Heart left ventricle (tissue), 16 donors: ENCODE measurements at regions not wholly inside any gene's neighbourhood (a gene's known extent, or its start where the extent isn't known, plus 50 kb on each side); places are given as distances from the start of the nearest gene placed in this dataset.

Experiments used
- ATAC-seq, 4 donors: fragments of 200-7000 bp; cut with Tn5 transposase; one replicate each; pipeline ENCODE4 v1.9.1; 2020 to 2022; ENCODE audit warnings: moderate library complexity in 4 of 4, mild to moderate bottlenecking in 3 of 4, moderate number of reproducible peaks in 1 of 4
- DNase-seq, 5 donors: peaks; one replicate each; pipeline ENCODE4 v3.0.0-alpha.2; 2020
- H3K27ac ChIP-seq, 12 donors: fragments of 200-600 bp; sonication (generic) in 4 of 12; one replicate each; pipeline versions ENCODE4 v1.5.0 to v1.8.0; 2016 to 2022; ENCODE audit warnings: mild to moderate bottlenecking in 2 of 12
- H3K27me3 ChIP-seq, 9 donors: fragments of 200-600 bp; sonication (generic) in 2 of 9; one replicate each; pipeline versions ENCODE4 v1.5.1 to v1.8.0; 2016 to 2022; ENCODE audit warnings: mild to moderate bottlenecking in 3 of 9
- H3K36me3 ChIP-seq, 9 donors: fragments of 200-600 bp; sonication (generic) in 2 of 9; one replicate each; pipeline versions ENCODE4 v1.5.0 to v1.8.0; 2018 to 2022; ENCODE audit warnings: mild to moderate bottlenecking in 2 of 9
- H3K4me1 ChIP-seq, 12 donors: fragments of 200-600 bp; sonication (generic) in 4 of 12; one replicate each; pipeline versions ENCODE4 v1.5.0 to v1.8.0; 2016 to 2022; ENCODE audit warnings: mild to moderate bottlenecking in 3 of 12
- H3K4me3 ChIP-seq, 12 donors: fragments of 200-600 bp; sonication (generic) in 4 of 12; one replicate each; pipeline versions ENCODE4 v1.5.0 to v1.8.0; 2017 to 2022; ENCODE audit warnings: mild to moderate bottlenecking in 9 of 12, moderate library complexity in 4 of 12
- H3K9me3 ChIP-seq, 12 donors: fragments of 200-600 bp; sonication (generic) in 4 of 12; one replicate each; pipeline versions ENCODE4 v1.5.0 to v1.8.0; 2016 to 2022; ENCODE audit warnings: mild to moderate bottlenecking in 1 of 12
- POLR2A ChIP-seq, 2 donors: fragments of 450-650 bp; IDR thresholded peaks; one replicate each; pipeline ENCODE4 v1.6.1; 2017; ENCODE audit warnings: antibody characterized with exemption in 2 of 2, mild to moderate bottlenecking in 2 of 2, moderate library complexity in 2 of 2
- WGBS, 4 donors: extraction: QIAGEN DNeasy Blood & Tissue Kit in 2 of 4; methylation state at CpG; one replicate each; pipeline versions ENCODE4 v1.1.5 to v1.1.7; 2013 to 2018; 5-methylcytosine and 5-hydroxymethylcytosine counted together
- intact Hi-C, 10 donors: fragments of 100-400 bp; cut with DNase I; formaldehyde crosslinking; loops; one replicate each; pipeline versions ENCODE4 v1.11.1 to v1.14.2; 2022
- TF ChIP-seq, protein P1 (sequence below), 12 donors: fragments of 200-600 bp; sonication (generic) in 4 of 12; IDR thresholded peaks; one replicate each; pipeline versions ENCODE4 v1.5.0 to v1.8.0; 2018 to 2022; ENCODE audit warnings: antibody characterized with exemption in 12 of 12, mild to moderate bottlenecking in 5 of 12
- donor health status: ischemic (EF 13 %, LVEDD 7.1; RV severe dilation, severe dysfunction).
- donor health status: healthy with polysubstance abuse.
- donor health status: DM: no; HTN: yes; CAD: no.
- donor health status: DM: no; HTN: no; CAD: no.
- donor health status: ischemic (EF 25% LVEDD 6.9; RV normal size, moderate dysfunction).
- donor health status: ischemic (EF 25% LVEDD 5.7; RV mildly dilated, moderate dysfunction).
- donor health status: healthy.
- donor health status: DM: yes; HTN: yes; CAD: no.
- donor health status: ischemic (EF 35%, LVEDD 5.7; RV mildly dilated, moderate dysfunction).
- donor health status: nonischemic (EF 11% LVEDD 7.7; RV severe dilation, severe dysfunction).
- donor health status: DM: yes; HTN: yes; CAD: no.
- donor health status: PGD.
- donor health status: ischemic (EF 29% LVEDD 5.4; RV normal size, mild dysfunction).
- donor health status: nonischemic (EF 23%, LVEDD 6.1; RV moderate dilation, normal function).

DNA sequence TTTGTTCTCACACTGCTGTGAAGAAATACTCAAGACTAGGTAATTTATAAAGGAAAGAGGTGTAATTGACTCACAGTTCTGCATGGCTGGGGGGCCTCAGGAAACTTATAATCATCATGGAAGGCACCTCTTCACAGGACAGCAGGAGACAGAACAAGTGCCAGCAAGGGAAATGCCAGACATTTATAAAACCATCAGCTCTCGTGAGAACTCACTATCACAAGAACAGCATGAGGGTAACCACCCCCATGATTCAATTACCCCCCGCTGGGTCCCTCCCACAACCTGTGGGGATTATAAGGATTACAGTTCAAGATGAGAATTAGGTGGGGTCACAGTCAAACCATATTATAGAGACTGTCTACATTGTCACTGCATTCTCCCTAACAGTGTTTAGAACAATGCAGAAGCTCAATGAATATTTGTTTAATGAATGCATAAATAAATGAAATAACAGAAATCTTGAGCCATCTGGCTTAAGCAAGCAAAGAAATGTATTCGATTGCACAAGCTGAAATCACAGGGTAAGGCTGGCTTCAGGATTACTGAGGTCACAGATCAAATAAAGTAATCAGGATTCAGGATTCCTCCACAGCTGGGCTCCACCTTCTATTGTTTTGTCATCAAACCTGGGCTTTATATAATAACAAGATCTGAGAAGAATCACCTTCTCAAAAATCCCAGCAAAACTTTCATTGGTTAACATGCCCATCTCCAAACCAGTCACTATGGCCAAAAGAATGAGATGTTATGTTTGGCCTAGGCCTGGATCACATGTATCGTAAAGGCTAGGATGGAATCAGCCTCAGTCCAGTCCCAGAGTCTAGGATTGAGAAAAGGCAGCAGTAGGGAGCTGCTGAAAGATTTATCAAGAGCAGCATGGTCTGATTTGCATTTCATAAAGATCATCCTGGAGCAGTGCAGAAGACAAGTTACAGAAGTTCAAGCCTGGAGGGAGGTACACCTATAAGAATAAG lies 137.8 kb upstream of the UBASH3B start:
- H3K9me3 ChIP-seq, result no peaks in the 10 kb centered on the region
- ATAC-seq (no peak), DNase-seq (no peak)
- no peak overlapping the region for H3K27ac ChIP-seq
- no peak for TF ChIP-seq POLR2A (IDR thresholded peaks at IDR 0.05)
- TF ChIP-seq, protein P1, sequence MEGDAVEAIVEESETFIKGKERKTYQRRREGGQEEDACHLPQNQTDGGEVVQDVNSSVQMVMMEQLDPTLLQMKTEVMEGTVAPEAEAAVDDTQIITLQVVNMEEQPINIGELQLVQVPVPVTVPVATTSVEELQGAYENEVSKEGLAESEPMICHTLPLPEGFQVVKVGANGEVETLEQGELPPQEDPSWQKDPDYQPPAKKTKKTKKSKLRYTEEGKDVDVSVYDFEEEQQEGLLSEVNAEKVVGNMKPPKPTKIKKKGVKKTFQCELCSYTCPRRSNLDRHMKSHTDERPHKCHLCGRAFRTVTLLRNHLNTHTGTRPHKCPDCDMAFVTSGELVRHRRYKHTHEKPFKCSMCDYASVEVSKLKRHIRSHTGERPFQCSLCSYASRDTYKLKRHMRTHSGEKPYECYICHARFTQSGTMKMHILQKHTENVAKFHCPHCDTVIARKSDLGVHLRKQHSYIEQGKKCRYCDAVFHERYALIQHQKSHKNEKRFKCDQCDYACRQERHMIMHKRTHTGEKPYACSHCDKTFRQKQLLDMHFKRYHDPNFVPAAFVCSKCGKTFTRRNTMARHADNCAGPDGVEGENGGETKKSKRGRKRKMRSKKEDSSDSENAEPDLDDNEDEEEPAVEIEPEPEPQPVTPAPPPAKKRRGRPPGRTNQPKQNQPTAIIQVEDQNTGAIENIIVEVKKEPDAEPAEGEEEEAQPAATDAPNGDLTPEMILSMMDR (IDR thresholded peaks at IDR 0.05), result no peak
- no peak overlapping the region for H3K4me3 ChIP-seq
- intact Hi-C loops, result no loop called here
- WGBS, 4 donors, result 74 to 86% (median 82%) methylated on average over 4 of the region's 4 CpGs
- peaks cover 0 to 4% (median 0%) of the 10 kb centered on the region in 9 donors for H3K27me3 ChIP-seq
- H3K4me1 ChIP-seq, result no peaks in the 10 kb centered on the region
- no peaks in the 10 kb centered on the region for H3K36me3 ChIP-seq

DNA sequence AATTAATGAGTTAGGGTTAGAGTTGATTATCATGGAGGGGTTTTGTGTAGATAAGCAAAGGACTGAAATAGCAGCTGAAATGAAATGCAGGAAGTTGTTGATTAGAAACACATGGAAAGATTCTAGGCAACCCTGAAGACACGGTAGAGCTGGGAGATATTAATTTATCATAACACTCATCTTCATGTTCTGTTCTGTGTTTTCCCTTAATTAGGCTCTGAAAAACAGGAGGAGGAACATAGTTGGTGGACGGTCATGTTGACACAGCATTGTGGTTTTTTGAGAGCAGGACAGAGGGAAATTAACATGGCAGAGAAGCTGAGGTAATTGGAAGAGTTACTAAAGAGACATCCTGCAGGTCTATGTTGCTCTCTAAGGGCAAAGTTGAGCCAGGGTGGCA lies 138.8 kb upstream of the UBASH3B start:
- peaks cover 0 to 7% (median 0%) of the 10 kb centered on the region in 9 donors for H3K27me3 ChIP-seq
- WGBS, 4 donors, result 43 to 55% (median 52%) methylated on average over 2 of the region's 2 CpGs
- H3K36me3 ChIP-seq, result no peaks in the 10 kb centered on the region
- intact Hi-C loops, result no loop called here
- no peak for ATAC-seq
- H3K4me1 ChIP-seq, result no peaks in the 10 kb centered on the region
- DNase-seq, result no peak
- H3K4me3 ChIP-seq, result no peak overlapping the region
- TF ChIP-seq, protein P1 (IDR thresholded peaks at IDR 0.05), result no peak
- no peak for TF ChIP-seq POLR2A (IDR thresholded peaks at IDR 0.05)
- no peak overlapping the region for H3K27ac ChIP-seq
- no peaks in the 10 kb centered on the region for H3K9me3 ChIP-seq

DNA sequence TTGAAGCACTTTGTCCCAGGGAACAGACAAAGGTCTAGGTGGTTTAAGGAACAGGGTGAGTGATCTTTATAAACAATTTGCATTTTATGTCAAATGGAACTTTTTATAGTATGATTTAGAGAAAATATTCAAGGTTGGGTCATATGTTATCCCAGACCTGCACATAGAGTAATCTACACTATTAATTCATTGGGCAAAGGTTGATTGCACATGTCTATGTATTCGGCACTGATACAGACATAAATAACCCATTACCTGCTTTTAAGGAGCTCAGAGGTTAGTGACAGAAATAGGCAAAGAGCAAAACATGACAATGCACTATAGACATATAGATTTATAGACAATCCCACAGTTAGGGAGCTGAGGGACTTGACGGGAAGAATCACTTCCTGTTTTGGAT lies 141.5 kb upstream of the UBASH3B start:
- Histone ChIP-seq H3K9me3 (no peaks in the 10 kb centered on the region), H3K36me3 (no peaks in the 10 kb centered on the region), H3K4me1 (no peaks in the 10 kb centered on the region), H3K27ac (no peak overlapping the region), H3K27me3 (peaks cover 0 to 7% (median 0%) of the 10 kb centered on the region in 9 donors), H3K4me3 (no peak overlapping the region)
- WGBS, 4 donors, result 46 to 78% (median 57%) methylated on average over 2 of the region's 2 CpGs
- intact Hi-C loops, result no loop called here
- TF ChIP-seq POLR2A (IDR thresholded peaks at IDR 0.05), result no peak
- TF ChIP-seq, protein P1 (IDR thresholded peaks at IDR 0.05), result no peak
- DNase-seq (no peak), ATAC-seq (no peak)

DNA sequence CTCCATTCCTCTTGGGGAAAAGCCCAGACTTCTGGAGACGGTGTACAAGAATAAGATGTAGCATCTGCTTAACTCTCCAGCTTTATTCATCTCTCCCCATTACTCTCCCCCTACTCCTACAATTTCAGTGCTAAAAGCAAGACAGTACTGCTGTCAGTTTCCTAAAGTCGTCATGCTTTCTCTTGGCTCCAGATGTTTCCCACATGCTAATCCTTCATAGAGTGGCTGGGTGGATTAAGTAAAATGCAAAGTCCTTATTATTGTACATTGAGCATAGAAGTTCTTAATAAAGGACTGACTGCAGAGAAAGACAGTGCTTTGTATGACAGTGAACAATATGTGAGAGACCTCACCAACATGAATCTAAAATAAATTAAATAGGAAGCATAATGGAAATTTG lies 142.2 kb upstream of the UBASH3B start:
- Histone ChIP-seq H3K27ac (no peak overlapping the region), H3K4me3 (no peak overlapping the region), H3K36me3 (no peaks in the 10 kb centered on the region), H3K9me3 (no peaks in the 10 kb centered on the region), H3K4me1 (no peaks in the 10 kb centered on the region), H3K27me3 (peaks cover 0 to 7% (median 0%) of the 10 kb centered on the region in 9 donors)
- 62 to 73% (median 69%) methylated on average over 2 of the region's 2 CpGs for WGBS, 4 donors
- ATAC-seq (no peak), DNase-seq (no peak)
- intact Hi-C loops, result no loop called here
- TF ChIP-seq POLR2A (IDR thresholded peaks at IDR 0.05), result no peak
- TF ChIP-seq, protein P1 (IDR thresholded peaks at IDR 0.05), result no peak
